A172 (cell line): ENCODE measurements at regions not wholly inside any gene's neighbourhood (a gene's known extent, or its start where the extent isn't known, plus 50 kb on each side); places are given as distances from the start of the nearest gene placed in this dataset.

Source experiments
- DNase-seq: peaks from one replicate; pipeline ENCODE4 v3.0.0-alpha.2; 2015; ENCODE audit warnings: low spot score

- DNase-seq = no peak
Observed at GRCh38 chr11:82384308-82384707, 349.4 kb downstream of the FAM181B start.

- no peak for DNase-seq
Observed at GRCh38 chr11:82373781-82374542, 359.7 kb downstream of the FAM181B start.

GRCh38 chr11:82365351-82365750 lies 368.3 kb downstream of the FAM181B start:
- DNase-seq = no peak

- peak; percentile 70 for DNase-seq
Observed at GRCh38 chr11:82356316-82356715, 377.3 kb downstream of the FAM181B start.

- DNase-seq = no peak
Observed at GRCh38 chr11:82355313-82355823, 378.3 kb downstream of the FAM181B start.

GRCh38 chr11:82326853-82327252 lies 406.8 kb downstream of the FAM181B start:
- DNase-seq = no peak

GRCh38 chr11:82321206-82321605 lies 412.5 kb downstream of the FAM181B start:
- DNase-seq = no peak

GRCh38 chr11:82315093-82315492 lies 418.6 kb downstream of the FAM181B start:
- DNase-seq = peak; percentile 20

GRCh38 chr11:82308979-82309378 lies 424.7 kb downstream of the FAM181B start:
- DNase-seq = no peak

- DNase-seq = peak; percentile 3
Observed at GRCh38 chr11:82305123-82305522, 428.5 kb downstream of the FAM181B start.

- DNase-seq = no peak
Observed at GRCh38 chr11:82303671-82304070, 430.0 kb downstream of the FAM181B start.

- no peak for DNase-seq
Observed at GRCh38 chr11:82288471-82288870, 445.2 kb downstream of the FAM181B start.

GRCh38 chr11:82270870-82271269 lies 462.8 kb downstream of the FAM181B start:
- no peak for DNase-seq

- no peak for DNase-seq
Observed at GRCh38 chr11:82268627-82269026, 465.0 kb downstream of the FAM181B start.

GRCh38 chr11:82267186-82267585 lies 466.5 kb downstream of the FAM181B start:
- DNase-seq = no peak

GRCh38 chr11:82261367-82261766 lies 472.3 kb downstream of the FAM181B start:
- no peak for DNase-seq

GRCh38 chr11:82250047-82250446 lies 483.6 kb downstream of the FAM181B start:
- DNase-seq = no peak

- DNase-seq = no peak
Observed at GRCh38 chr11:82246926-82247325, 486.7 kb downstream of the FAM181B start.

- DNase-seq = no peak
Observed at GRCh38 chr11:82239498-82239897, 494.2 kb downstream of the FAM181B start.

GRCh38 chr11:82234256-82234655 lies 499.4 kb downstream of the FAM181B start:
- no peak for DNase-seq

- DNase-seq = peak; percentile 8
Observed at GRCh38 chr11:82233201-82233600, 500.5 kb downstream of the FAM181B start.

GRCh38 chr11:82229341-82229740 lies 504.3 kb downstream of the FAM181B start:
- peak; percentile 37 for DNase-seq

GRCh38 chr11:82225930-82226329 lies 507.7 kb downstream of the FAM181B start:
- no peak for DNase-seq

- DNase-seq = no peak
Observed at GRCh38 chr11:82225502-82225901, 508.2 kb downstream of the FAM181B start.
